ENCODE measurements at regions not wholly inside any gene's neighbourhood (a gene's known extent, or its start where the extent isn't known, plus 50 kb on each side); places are given as distances from the start of the nearest gene placed in this dataset.
A peak's percentile ranks its signal among the peaks of the same experiment; 100 is the strongest.

GRCh38 chr6:23073821-23074220, 504.5 kb downstream of the HDGFL1 start:
- H3K9me3 ChIP-seq = no peaks in the 10 kb centered on the region
- H3K27ac ChIP-seq = no peak overlapping the region
- no peaks in the 10 kb centered on the region for H3K4me1 ChIP-seq
- no peak overlapping the region for H3K4me3 ChIP-seq
- no peak overlapping the region for H3K4me2 ChIP-seq
- FAIRE-seq (no peak), DNase-seq (ENCODE audit: low read depth in 1 of 2, low spot score in 1 of 2) (no peak), ATAC-seq (no peak)
- CTCF ChIA-PET = no interaction called here
- POLR2A ChIA-PET = no interaction called here
- WGBS (ENCODE audit: missing lambda C conversion rate) = 4% methylated on average over 2 of the region's 2 CpGs
- TF ChIP-seq BHLHE40 (IDR thresholded peaks at IDR 0.05; ENCODE audit: low read depth, low read length) = no peak
- TF ChIP-seq ZNF302 (CRISPR knock-in tag; IDR thresholded peaks at IDR 0.05) = no peak
- TF ChIP-seq JUN (IDR thresholded peaks at IDR 0.05) = no peak
- TF ChIP-seq POLR2AphosphoS2 (conservative IDR thresholded peaks at IDR 0.05; ENCODE audit: low read length) = no peak
- no peak for TF ChIP-seq POLR2A (IDR thresholded peaks at IDR 0.05; ENCODE audit: low read length)
- TF ChIP-seq CEBPB (IDR thresholded peaks at IDR 0.05) = no peak
- no peak for TF ChIP-seq RNF2 (IDR thresholded peaks at IDR 0.05; ENCODE audit: borderline replicate concordance, low read depth)
- no peak for TF ChIP-seq HDAC2 (IDR thresholded peaks at IDR 0.05)
- TF ChIP-seq ESRRA (IDR thresholded peaks at IDR 0.05; ENCODE audit: borderline replicate concordance, low read length) = no peak
- TF ChIP-seq REST (IDR thresholded peaks at IDR 0.05) = no peak

- Histone ChIP-seq H3K27ac (no peak overlapping the region), H3K9me3 (no peaks in the 10 kb centered on the region), H3K4me3 (no peak overlapping the region), H3K4me2 (no peak overlapping the region), H3K4me1 (no peaks in the 10 kb centered on the region)
- FAIRE-seq (no peak), DNase-seq (ENCODE audit: low read depth in 1 of 2, low spot score in 1 of 2) (no peak), ATAC-seq (no peak)
- ChIA-PET CTCF (interaction anchor here (1.1 kb wide), 1 partner anchor 41 kb away, joined by 3 read pairs; no protein-coding TSS in a partner anchor), POLR2A (no interaction called here)
- WGBS (ENCODE audit: missing lambda C conversion rate) = 69% methylated on average over 3 of the region's 3 CpGs
- TF ChIP-seq HOXB5 (CRISPR knock-in tag; IDR thresholded peaks at IDR 0.05) (no peak), EHMT2 (IDR thresholded peaks at IDR 0.05; ENCODE audit: low read depth) (no peak), KDM5A (IDR thresholded peaks at IDR 0.05) (no peak), MAFK (IDR thresholded peaks at IDR 0.05; ENCODE audit: partially characterized antibody) (no peak), NFE2L2 (conservative IDR thresholded peaks at IDR 0.05; ENCODE audit: low read length) (no peak), SREBF2 (IDR thresholded peaks at IDR 0.05) (no peak), CBX2 (IDR thresholded peaks at IDR 0.05; ENCODE audit: borderline replicate concordance, low read depth) (no peak), MAX (IDR thresholded peaks at IDR 0.05) (no peak), MAZ (IDR thresholded peaks at IDR 0.05; ENCODE audit: borderline replicate concordance, low read depth, low read length) (no peak), SMC3 (IDR thresholded peaks at IDR 0.05) (no peak), TP53 (CRISPR knock-in tag; IDR thresholded peaks at IDR 0.05) (no peak), PHF8 (IDR thresholded peaks at IDR 0.05; ENCODE audit: borderline replicate concordance, low read depth) (no peak), POLR2AphosphoS2 (conservative IDR thresholded peaks at IDR 0.05; ENCODE audit: low read length) (no peak)
Observed at GRCh38 chr6:23077772-23078171, 508.4 kb downstream of the HDGFL1 start.

GRCh38 chr6:23081701-23082100, 512.3 kb downstream of the HDGFL1 start:
- ChIA-PET CTCF (no interaction called here), POLR2A (no interaction called here)
- Histone ChIP-seq H3K27ac (no peak overlapping the region), H3K4me3 (no peak overlapping the region), H3K9me3 (no peaks in the 10 kb centered on the region), H3K4me2 (no peak overlapping the region), H3K4me1 (no peaks in the 10 kb centered on the region)
- WGBS (ENCODE audit: missing lambda C conversion rate) = 86% methylated on average over 1 of the region's 1 CpG
- FAIRE-seq (no peak), DNase-seq (ENCODE audit: low read depth in 1 of 2, low spot score in 1 of 2) (peak in 1 of 2 experiments; percentile 0), ATAC-seq (no peak)
- TF ChIP-seq CEBPB (IDR thresholded peaks at IDR 0.05) = no peak
- no peak for TF ChIP-seq MAZ (IDR thresholded peaks at IDR 0.05; ENCODE audit: borderline replicate concordance, low read depth, low read length)
- TF ChIP-seq MAFK (IDR thresholded peaks at IDR 0.05; ENCODE audit: partially characterized antibody) = no peak
- no peak for TF ChIP-seq TP53 (CRISPR knock-in tag; IDR thresholded peaks at IDR 0.05)
- TF ChIP-seq FOSB (CRISPR knock-in tag; IDR thresholded peaks at IDR 0.05) = no peak
- TF ChIP-seq MYC (IDR thresholded peaks at IDR 0.05; ENCODE audit: borderline replicate concordance, low read length) = no peak
- no peak for TF ChIP-seq EP300 (IDR thresholded peaks at IDR 0.05)
- TF ChIP-seq RNF2 (IDR thresholded peaks at IDR 0.05; ENCODE audit: borderline replicate concordance, low read depth) = no peak
- no peak for TF ChIP-seq KDM1A (IDR thresholded peaks at IDR 0.05; ENCODE audit: low read depth)
- no peak for TF ChIP-seq EHMT2 (IDR thresholded peaks at IDR 0.05; ENCODE audit: low read depth)
- no peak for TF ChIP-seq REST (IDR thresholded peaks at IDR 0.05)
- TF ChIP-seq HDAC2 (IDR thresholded peaks at IDR 0.05) = no peak
- TF ChIP-seq JUNB (IDR thresholded peaks at IDR 0.05) = no peak
- TF ChIP-seq SMC3 (IDR thresholded peaks at IDR 0.05) = no peak
- no peak for TF ChIP-seq KDM5A (IDR thresholded peaks at IDR 0.05)
- no peak for TF ChIP-seq CBX8 (IDR thresholded peaks at IDR 0.05)

Measured in A549 (cell line).